ENCODE measurements at regions not wholly inside any gene's neighbourhood (a gene's known extent, or its start where the extent isn't known, plus 50 kb on each side); places are given as distances from the start of the nearest gene placed in this dataset.

DNA sequence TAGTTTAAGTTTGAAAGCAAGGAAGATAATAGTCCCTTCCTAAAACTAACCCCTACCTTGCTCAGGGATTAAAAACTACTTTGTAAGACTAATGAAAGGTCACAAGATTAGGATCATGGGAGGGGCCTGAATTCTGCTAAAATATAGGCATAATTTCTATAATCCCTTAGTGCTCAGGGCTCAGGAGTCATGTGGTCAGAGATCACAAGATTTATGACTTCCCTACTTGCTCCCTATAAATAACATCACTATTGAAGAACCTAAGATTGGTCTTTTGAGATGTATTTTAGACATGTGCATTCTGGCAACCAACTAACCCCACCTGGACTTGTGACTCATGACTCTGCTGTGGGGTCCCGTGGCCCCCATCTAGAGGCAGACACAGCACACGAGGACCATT, 81.1 kb downstream of the STMND1 start:
- TF ChIP-seq POLR2A (IDR thresholded peaks at IDR 0.05) = no peak
- TF ChIP-seq, protein P1, sequence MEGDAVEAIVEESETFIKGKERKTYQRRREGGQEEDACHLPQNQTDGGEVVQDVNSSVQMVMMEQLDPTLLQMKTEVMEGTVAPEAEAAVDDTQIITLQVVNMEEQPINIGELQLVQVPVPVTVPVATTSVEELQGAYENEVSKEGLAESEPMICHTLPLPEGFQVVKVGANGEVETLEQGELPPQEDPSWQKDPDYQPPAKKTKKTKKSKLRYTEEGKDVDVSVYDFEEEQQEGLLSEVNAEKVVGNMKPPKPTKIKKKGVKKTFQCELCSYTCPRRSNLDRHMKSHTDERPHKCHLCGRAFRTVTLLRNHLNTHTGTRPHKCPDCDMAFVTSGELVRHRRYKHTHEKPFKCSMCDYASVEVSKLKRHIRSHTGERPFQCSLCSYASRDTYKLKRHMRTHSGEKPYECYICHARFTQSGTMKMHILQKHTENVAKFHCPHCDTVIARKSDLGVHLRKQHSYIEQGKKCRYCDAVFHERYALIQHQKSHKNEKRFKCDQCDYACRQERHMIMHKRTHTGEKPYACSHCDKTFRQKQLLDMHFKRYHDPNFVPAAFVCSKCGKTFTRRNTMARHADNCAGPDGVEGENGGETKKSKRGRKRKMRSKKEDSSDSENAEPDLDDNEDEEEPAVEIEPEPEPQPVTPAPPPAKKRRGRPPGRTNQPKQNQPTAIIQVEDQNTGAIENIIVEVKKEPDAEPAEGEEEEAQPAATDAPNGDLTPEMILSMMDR (IDR thresholded peaks at IDR 0.05) = no peak
- DNase-seq = no peak
- Histone ChIP-seq H3K9me3 (peaks cover 0 to 15% (median 0%) of the 10 kb centered on the region in 3 donors), H3K36me3 (no peaks in the 10 kb centered on the region), H3K27ac (no peak overlapping the region), H3K4me1 (no peaks in the 10 kb centered on the region), H3K27me3 (no peaks in the 10 kb centered on the region), H3K4me3 (no peak overlapping the region)
- WGBS, 2 donors = 23 to 47% methylated on average over 2 of the region's 2 CpGs
- intact Hi-C loops (cut with DNase I) = no loop called here

DNA sequence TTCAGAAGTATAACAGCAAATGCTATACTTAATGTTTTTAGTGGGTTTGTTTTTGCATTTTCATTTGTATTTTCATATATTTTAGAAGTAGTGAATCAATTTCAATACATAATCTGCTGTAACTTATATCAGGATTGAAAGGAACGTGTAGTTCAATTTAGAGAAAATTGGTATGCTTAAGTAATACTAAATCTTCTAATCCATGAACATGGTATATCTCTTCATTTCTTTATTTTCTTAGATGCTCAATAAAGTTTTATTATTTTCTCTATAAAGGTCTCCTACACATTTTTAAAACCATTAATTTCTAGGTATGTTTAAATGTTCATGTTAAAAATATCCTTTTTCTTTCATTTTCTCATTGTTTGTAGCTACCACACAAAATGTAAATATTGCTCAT, 85.1 kb downstream of the STMND1 start:
- Histone ChIP-seq H3K27ac (no peak overlapping the region), H3K4me3 (no peak overlapping the region), H3K4me1 (no peaks in the 10 kb centered on the region), H3K9me3 (peaks cover 0 to 6% (median 0%) of the 10 kb centered on the region in 3 donors), H3K27me3 (peaks cover 0 to 8% (median 0%) of the 10 kb centered on the region in 4 donors), H3K36me3 (no peaks in the 10 kb centered on the region)
- WGBS, 2 donors = 72 to 97% methylated on average over 1 of the region's 1 CpG
- TF ChIP-seq, protein P1 (IDR thresholded peaks at IDR 0.05) = no peak
- TF ChIP-seq POLR2A (IDR thresholded peaks at IDR 0.05) = no peak
- DNase-seq = no peak
- intact Hi-C loops (cut with DNase I) = no loop called here

DNA sequence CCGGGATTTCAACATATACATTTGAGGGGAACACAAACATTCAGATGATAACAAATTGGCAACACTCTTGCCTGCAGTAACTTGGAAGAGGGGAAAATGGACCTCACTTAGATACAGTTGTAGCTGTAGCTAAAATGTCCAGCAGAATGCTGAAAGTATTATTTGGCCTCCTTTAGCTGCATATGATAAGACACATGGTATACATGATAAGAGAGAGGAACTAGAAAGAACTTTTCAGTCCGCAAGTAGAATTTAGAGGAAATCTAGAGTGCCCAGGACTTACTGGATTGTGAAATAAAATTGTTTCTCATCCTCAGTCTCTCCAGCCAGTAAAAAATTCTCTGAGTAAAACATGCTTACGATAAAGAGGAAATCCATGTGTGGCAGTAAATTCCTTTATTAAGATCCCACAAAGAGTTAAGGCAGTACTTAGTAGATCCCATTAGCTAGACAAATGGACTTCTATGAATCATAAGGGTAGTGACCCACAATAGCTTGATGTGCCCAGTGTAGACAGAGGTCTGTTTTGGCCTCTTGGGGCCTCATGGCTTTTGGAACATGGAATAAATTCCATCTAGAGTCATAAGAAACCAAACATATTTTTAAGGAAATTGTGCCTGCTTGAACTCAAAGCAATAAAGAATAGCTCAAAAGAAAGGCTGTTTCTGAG, 87.9 kb upstream of the RBM24 start:
- Histone ChIP-seq H3K36me3 (no peaks in the 10 kb centered on the region), H3K27me3 (peaks cover 0 to 8% (median 0%) of the 10 kb centered on the region in 4 donors), H3K9me3 (no peaks in the 10 kb centered on the region), H3K27ac (no peak overlapping the region), H3K4me3 (no peak overlapping the region), H3K4me1 (no peaks in the 10 kb centered on the region)
- TF ChIP-seq, protein P1 (IDR thresholded peaks at IDR 0.05) = no peak
- no peak for TF ChIP-seq POLR2A (IDR thresholded peaks at IDR 0.05)
- no peak for DNase-seq
- intact Hi-C loops (cut with DNase I) = no loop called here
- WGBS, 2 donors = 71 to 81% methylated on average over 3 of the region's 3 CpGs

DNA sequence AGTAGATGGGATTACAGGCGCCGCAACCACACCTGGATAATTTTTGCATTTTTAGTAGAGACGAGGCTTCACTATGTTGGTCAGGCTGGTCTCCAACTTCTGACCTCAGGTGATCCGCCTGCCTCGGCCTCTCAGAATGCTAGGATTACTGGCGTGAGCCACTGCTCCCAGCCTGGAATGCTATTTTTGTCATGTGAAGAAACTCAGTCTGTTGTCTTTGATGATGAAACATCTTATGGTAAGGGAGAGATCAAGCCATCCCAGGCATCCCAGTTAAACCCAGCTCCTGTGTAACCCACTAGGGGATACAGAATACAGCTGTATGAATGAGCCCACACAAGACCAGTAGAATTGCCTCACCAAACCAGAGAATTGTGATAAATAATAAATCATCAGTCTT, 83.6 kb upstream of the RBM24 start:
- H3K27me3 ChIP-seq = peaks cover 0 to 6% (median 0%) of the 10 kb centered on the region in 4 donors
- no peaks in the 10 kb centered on the region for H3K4me1 ChIP-seq
- no peak overlapping the region for H3K4me3 ChIP-seq
- DNase-seq = no peak
- 97 to 100% methylated on average over 4 to 6 of the region's 6 CpGs for WGBS, 2 donors
- no peak overlapping the region for H3K27ac ChIP-seq
- no peaks in the 10 kb centered on the region for H3K9me3 ChIP-seq
- TF ChIP-seq, protein P1 (IDR thresholded peaks at IDR 0.05) = no peak
- TF ChIP-seq POLR2A (IDR thresholded peaks at IDR 0.05) = no peak
- H3K36me3 ChIP-seq = no peaks in the 10 kb centered on the region
- intact Hi-C loops (cut with DNase I) = no loop called here

DNA sequence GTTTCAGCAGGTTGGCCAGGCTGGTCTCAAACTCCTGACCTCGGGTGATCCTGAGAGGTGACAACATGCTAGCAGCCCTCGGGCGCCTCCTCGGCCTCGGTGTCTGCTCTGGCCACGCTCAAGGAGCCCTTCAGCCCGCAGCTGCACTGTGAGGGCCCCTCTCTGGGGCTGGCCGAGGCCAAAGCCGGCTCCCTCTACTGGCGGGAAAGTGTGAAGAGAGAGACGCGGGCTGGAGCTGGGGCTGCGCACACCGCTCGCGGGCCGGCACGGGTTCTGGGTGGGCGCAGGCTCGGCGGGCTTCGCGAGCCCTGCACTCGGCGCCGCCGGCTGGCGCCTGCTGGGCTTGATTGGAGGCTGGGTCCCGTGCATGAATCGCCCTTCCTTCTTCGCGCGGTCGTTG, 80.8 kb upstream of the RBM24 start:
- H3K4me1 ChIP-seq = no peaks in the 10 kb centered on the region
- whole genome bisulfite sequencing, 2 donors = 59 to 71% methylated on average over 16 to 22 of the region's 34 CpGs
- no peaks in the 10 kb centered on the region for H3K36me3 ChIP-seq
- no peak overlapping the region for H3K27ac ChIP-seq
- no peak for DNase-seq
- TF ChIP-seq, protein P1 (IDR thresholded peaks at IDR 0.05) = no peak
- TF ChIP-seq POLR2A (IDR thresholded peaks at IDR 0.05) = no peak
- no peaks in the 10 kb centered on the region for H3K9me3 ChIP-seq
- intact Hi-C loops (cut with DNase I) = no loop called here
- H3K27me3 ChIP-seq = peaks cover 0 to 6% (median 0%) of the 10 kb centered on the region in 4 donors
- H3K4me3 ChIP-seq = no peak overlapping the region
